ENCODE measurements at regions not wholly inside any gene's neighbourhood (a gene's known extent, or its start where the extent isn't known, plus 50 kb on each side); places are given as distances from the start of the nearest gene placed in this dataset.

GRCh38 chr1:59136541-59137275, 160.2 kb upstream of the FGGY start:
- TF ChIP-seq, protein P1, sequence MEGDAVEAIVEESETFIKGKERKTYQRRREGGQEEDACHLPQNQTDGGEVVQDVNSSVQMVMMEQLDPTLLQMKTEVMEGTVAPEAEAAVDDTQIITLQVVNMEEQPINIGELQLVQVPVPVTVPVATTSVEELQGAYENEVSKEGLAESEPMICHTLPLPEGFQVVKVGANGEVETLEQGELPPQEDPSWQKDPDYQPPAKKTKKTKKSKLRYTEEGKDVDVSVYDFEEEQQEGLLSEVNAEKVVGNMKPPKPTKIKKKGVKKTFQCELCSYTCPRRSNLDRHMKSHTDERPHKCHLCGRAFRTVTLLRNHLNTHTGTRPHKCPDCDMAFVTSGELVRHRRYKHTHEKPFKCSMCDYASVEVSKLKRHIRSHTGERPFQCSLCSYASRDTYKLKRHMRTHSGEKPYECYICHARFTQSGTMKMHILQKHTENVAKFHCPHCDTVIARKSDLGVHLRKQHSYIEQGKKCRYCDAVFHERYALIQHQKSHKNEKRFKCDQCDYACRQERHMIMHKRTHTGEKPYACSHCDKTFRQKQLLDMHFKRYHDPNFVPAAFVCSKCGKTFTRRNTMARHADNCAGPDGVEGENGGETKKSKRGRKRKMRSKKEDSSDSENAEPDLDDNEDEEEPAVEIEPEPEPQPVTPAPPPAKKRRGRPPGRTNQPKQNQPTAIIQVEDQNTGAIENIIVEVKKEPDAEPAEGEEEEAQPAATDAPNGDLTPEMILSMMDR (IDR thresholded peaks at IDR 0.05; ENCODE audit: insufficient read depth, low read length), result no peak
- peak; percentile 35 for DNase-seq (ENCODE audit: low read depth)
- H3K4me3 ChIP-seq (ENCODE audit: low read depth, low read length), result no peak overlapping the region

DNA sequence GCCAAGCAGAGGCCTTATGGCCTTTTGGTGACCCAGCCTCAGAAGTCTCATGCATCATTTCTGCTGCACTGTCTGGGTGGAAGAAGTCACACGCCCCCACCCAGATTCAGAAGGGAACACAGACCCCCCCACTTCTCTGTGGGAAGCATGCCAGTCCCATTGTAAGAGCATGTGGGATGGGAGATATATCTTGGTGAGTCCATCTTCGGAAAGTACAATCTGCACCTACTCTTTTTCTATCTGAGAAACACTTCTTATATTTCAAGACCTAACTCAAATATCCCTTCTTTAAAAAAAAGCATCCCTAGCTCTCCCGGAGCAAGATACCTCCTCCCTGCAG, 159.6 kb upstream of the FGGY start:
- no peak overlapping the region for H3K4me3 ChIP-seq (ENCODE audit: low read depth, low read length)
- TF ChIP-seq, protein P1 (IDR thresholded peaks at IDR 0.05; ENCODE audit: insufficient read depth, low read length), result no peak
- DNase-seq (ENCODE audit: low read depth), result no peak

DNA sequence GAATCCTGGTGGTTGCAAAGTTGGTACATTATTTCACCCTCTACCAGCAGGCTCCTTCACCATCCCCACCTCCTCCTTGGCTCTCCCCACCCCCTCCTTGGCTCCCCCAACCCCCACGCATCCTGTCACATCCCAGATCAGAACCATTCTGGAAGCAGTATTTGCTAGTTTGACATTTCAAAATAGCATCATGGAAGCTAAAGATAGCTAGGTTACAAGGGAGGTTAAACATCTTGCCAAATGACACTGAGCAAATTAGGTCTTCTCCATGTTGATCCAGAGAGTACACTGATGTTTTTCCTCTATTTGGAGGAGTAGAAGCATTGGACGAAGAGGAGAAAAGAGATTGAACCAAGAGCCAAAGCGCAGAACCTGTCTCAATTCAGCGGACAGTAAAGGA, 158.9 kb upstream of the FGGY start:
- no peak for DNase-seq (ENCODE audit: low read depth)
- TF ChIP-seq, protein P1 (IDR thresholded peaks at IDR 0.05; ENCODE audit: insufficient read depth, low read length), result no peak
- no peak overlapping the region for H3K4me3 ChIP-seq (ENCODE audit: low read depth, low read length)

DNA sequence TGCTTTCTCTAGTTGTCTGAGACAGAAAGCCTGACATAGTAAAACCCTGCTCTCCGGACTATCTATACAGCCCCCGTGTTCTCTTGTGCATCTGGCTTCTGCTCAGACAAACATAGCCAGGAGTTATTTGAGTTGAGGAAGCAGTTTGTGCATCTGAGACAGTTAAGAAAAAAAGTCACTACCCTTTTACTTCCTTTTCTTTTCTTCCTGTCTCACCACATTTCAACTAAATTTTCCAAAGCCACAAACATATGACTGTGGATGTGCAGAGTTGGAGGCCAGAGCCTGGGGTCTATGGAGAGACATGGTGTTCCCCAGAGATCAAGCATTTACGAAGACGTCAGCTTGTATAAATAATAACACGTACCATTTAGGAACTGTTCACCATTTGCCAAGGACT, 158.5 kb upstream of the FGGY start:
- no peak for DNase-seq (ENCODE audit: low read depth)
- no peak overlapping the region for H3K4me3 ChIP-seq (ENCODE audit: low read depth, low read length)
- TF ChIP-seq, protein P1 (IDR thresholded peaks at IDR 0.05; ENCODE audit: insufficient read depth, low read length), result no peak

GRCh38 chr1:59139396-59139795, 157.5 kb upstream of the FGGY start:
- H3K4me3 ChIP-seq (ENCODE audit: low read depth, low read length), result no peak overlapping the region
- TF ChIP-seq, protein P1 (IDR thresholded peaks at IDR 0.05; ENCODE audit: insufficient read depth, low read length), result no peak
- no peak for DNase-seq (ENCODE audit: low read depth)

- no peak for DNase-seq (ENCODE audit: low read depth)
- TF ChIP-seq, protein P1 (IDR thresholded peaks at IDR 0.05; ENCODE audit: insufficient read depth, low read length), result no peak
- H3K4me3 ChIP-seq (ENCODE audit: low read depth, low read length), result no peak overlapping the region
Observed at GRCh38 chr1:59141267-59141863, 155.5 kb upstream of the FGGY start.

All from fibroblast of the aortic adventitia (primary cell).